B cell (primary cell): ENCODE measurements at regions not wholly inside any gene's neighbourhood (a gene's known extent, or its start where the extent isn't known, plus 50 kb on each side); places are given as distances from the start of the nearest gene placed in this dataset.

ENCODE experiments used
- CTCF ChIP-seq: fragments of 200-600 bp; IDR thresholded peaks from one replicate; pipeline ENCODE4 v1.8.0; 2022; ENCODE audit warnings: antibody characterized with exemption, mild to moderate bottlenecking
- EZH2 ChIP-seq: IDR thresholded peaks from 2 replicates; pipeline ENCODE4 v1.6.1; 2012; ENCODE audit warnings: borderline replicate concordance, low read depth, mild to moderate bottlenecking, moderate library complexity, low read length; ENCODE audit not compliant: insufficient read depth, poor library complexity, severe bottlenecking

GRCh38 chr2:150050036-150050435 lies 437.4 kb downstream of the RND3 start:
- TF ChIP-seq EZH2, result no peak
- TF ChIP-seq CTCF, result no peak
